OCI-LY3 (cell line): ENCODE measurements at regions not wholly inside any gene's neighbourhood (a gene's known extent, or its start where the extent isn't known, plus 50 kb on each side); places are given as distances from the start of the nearest gene placed in this dataset.
A peak's percentile ranks its signal among the peaks of the same experiment; 100 is the strongest.

Source experiments
- H2AFZ ChIP-seq: fragments of 200-600, 300-600 bp; shearing (Covaris generic); 2 replicates; pipeline ENCODE4 v1.6.0; 2014; ENCODE audit warnings: antibody characterized with exemption, low read depth, low read length
- H3K27ac ChIP-seq: fragments of 200-600, 300-600 bp; sonication (generic); 2 replicates; pipeline ENCODE4 v1.5.1; 2014; ENCODE audit warnings: mild to moderate bottlenecking, low read length, moderate library complexity, mixed read lengths
- H3K27me3 ChIP-seq: fragments of 200-600, 300-600 bp; sonication (generic); 2 replicates; pipeline ENCODE4 v1.6.1; 2014; ENCODE audit warnings: low read depth, low read length, mixed read lengths
- H3K36me3 ChIP-seq: fragments of 200-600, 300-600 bp; sonication (generic); replicated peaks from 2 replicates; pipeline ENCODE3; 2014; ENCODE audit warnings: low read depth, low read length, mixed read lengths
- H3K4me1 ChIP-seq: fragments of 300-600, 200-600 bp; sonication (generic); 2 replicates; pipeline ENCODE4 v1.6.1; 2014; ENCODE audit warnings: low read length, mixed read lengths
- H3K4me2 ChIP-seq: fragments of 200-600, 300-600 bp; sonication (generic); 2 replicates; pipeline ENCODE4 v1.6.1; 2014; ENCODE audit warnings: low read length, mixed read lengths
- H3K4me3 ChIP-seq: fragments of 300-600, 200-600 bp; sonication (generic); 2 replicates; pipeline ENCODE4 v1.5.1; 2014; ENCODE audit warnings: antibody characterized with exemption, mild to moderate bottlenecking, low read length, moderate library complexity
- H3K79me2 ChIP-seq: fragments of 300-600, 200-600 bp; shearing (Covaris generic); 2 replicates; pipeline ENCODE4 v1.6.1; 2014; ENCODE audit warnings: mild to moderate bottlenecking, low read length, mixed read lengths
- H3K9ac ChIP-seq: fragments of 300-600, 200-600 bp; shearing (Covaris generic); 2 replicates; pipeline ENCODE4 v1.6.0; 2014; ENCODE audit warnings: mild to moderate bottlenecking, low read length, moderate library complexity
- H3K9me3 ChIP-seq: fragments of 200-600, 300-600 bp; shearing (Covaris generic); 2 replicates; pipeline ENCODE4 v1.6.1; 2014; ENCODE audit warnings: low read length, mixed read lengths; ENCODE audit not compliant: insufficient read depth
- H4K20me1 ChIP-seq: fragments of 200-600, 300-600 bp; sonication (generic); 2 replicates; pipeline ENCODE4 v1.6.1; 2016; ENCODE audit warnings: low read length, mixed read lengths; ENCODE audit not compliant: insufficient read depth
- CTCF ChIP-seq: fragments of 200-600, 300-600 bp; sonication (generic); IDR thresholded peaks from 2 replicates; pipeline ENCODE4 v1.5.1; 2014; ENCODE audit warnings: antibody characterized with exemption, low read length, low read depth
- EZH2phosphoT487 ChIP-seq: fragments of 200-600 bp; shearing (Covaris generic); IDR thresholded peaks from 2 replicates; pipeline ENCODE4 v1.6.1; 2018; ENCODE audit warnings: antibody characterized with exemption, mixed run types, low read depth

- H3K9me3 ChIP-seq: no peaks in the 10 kb centered on the region
- no peaks in the 10 kb centered on the region for H3K36me3 ChIP-seq
- H3K4me2 ChIP-seq: peak overlapping the region; percentile 74
- no peaks in the 10 kb centered on the region for H4K20me1 ChIP-seq
- H3K79me2 ChIP-seq: no peaks in the 10 kb centered on the region
- TF ChIP-seq CTCF (peak; percentile 87), EZH2phosphoT487 (no peak)
- H3K27ac ChIP-seq: peak overlapping the region; percentile 49
- H3K4me3 ChIP-seq: peak overlapping the region; percentile 75
- peak overlapping the region; percentile 79 for H2AFZ ChIP-seq
- no peaks in the 10 kb centered on the region for H3K27me3 ChIP-seq
- H3K4me1 ChIP-seq: peaks cover 5% of the 10 kb centered on the region; the same call in 1 of the 2 replicates
- H3K9ac ChIP-seq: peak overlapping the region; percentile 46; the same call in 1 of the 2 replicates
Observed at GRCh38 chr14:46490238-46490685, 161.3 kb downstream of the RPL10L start.

GRCh38 chr14:46488374-46488773 lies 163.2 kb downstream of the RPL10L start:
- H3K27ac ChIP-seq: no peak overlapping the region
- H3K4me1 ChIP-seq: peaks cover 10% of the 10 kb centered on the region; the same call in 1 of the 2 replicates
- no peak overlapping the region for H3K4me2 ChIP-seq
- H3K9me3 ChIP-seq: no peaks in the 10 kb centered on the region
- H3K27me3 ChIP-seq: no peaks in the 10 kb centered on the region
- H3K79me2 ChIP-seq: no peaks in the 10 kb centered on the region
- H3K36me3 ChIP-seq: no peaks in the 10 kb centered on the region
- no peak overlapping the region for H3K4me3 ChIP-seq
- no peaks in the 10 kb centered on the region for H4K20me1 ChIP-seq
- H3K9ac ChIP-seq: no peak overlapping the region
- TF ChIP-seq CTCF (no peak), EZH2phosphoT487 (no peak)
- no peak overlapping the region for H2AFZ ChIP-seq

DNA sequence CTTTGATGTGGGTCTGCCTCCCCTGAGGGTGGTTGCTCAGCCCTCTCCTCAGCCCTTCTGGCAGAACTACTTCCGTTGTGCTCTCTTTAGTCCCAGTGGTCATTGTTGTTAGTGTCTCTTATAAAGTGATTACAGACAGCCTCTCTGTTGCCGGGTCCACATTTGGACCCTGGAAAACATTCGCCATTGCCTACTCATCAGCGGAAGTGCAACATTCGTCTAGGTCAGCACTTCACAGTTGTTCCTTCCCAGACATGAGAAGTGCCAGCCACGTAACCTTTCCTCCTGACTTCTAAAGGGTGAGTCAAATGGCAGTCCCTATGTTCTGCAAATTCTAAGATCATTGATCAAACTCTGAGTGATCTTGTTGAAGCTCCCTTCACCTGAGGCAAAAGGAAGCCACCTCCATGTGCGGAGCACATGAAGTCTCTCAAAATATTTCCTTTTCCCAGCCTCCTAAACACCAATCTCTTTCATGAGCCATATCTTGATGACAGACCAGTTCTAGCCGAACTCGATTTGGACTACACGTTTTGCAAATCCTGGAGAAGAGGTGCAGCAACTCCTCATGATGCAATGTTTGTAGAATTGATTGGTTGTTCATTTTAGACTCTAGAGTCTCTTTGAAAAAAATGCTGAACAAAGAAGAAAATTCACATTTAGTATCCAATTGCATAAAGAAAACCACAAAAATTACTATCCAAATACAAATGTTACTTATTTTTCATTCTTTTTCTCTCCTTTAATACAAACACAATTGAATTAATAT lies 163.8 kb downstream of the RPL10L start:
- Histone ChIP-seq H4K20me1 (no peaks in the 10 kb centered on the region), H3K79me2 (no peaks in the 10 kb centered on the region), H3K4me2 (no peak overlapping the region), H3K4me3 (no peak overlapping the region), H2AFZ (no peak overlapping the region), H3K27ac (no peak overlapping the region), H3K9me3 (no peaks in the 10 kb centered on the region), H3K4me1 (peaks cover 10% of the 10 kb centered on the region; the same call in 1 of the 2 replicates), H3K27me3 (no peaks in the 10 kb centered on the region), H3K9ac (no peak overlapping the region), H3K36me3 (no peaks in the 10 kb centered on the region)
- no peak for TF ChIP-seq EZH2phosphoT487
- TF ChIP-seq CTCF: no peak

- TF ChIP-seq EZH2phosphoT487 (no peak), CTCF (no peak)
- Histone ChIP-seq H3K4me2 (no peak overlapping the region), H3K4me1 (peaks cover 4% of the 10 kb centered on the region; the same call in 1 of the 2 replicates), H3K9me3 (no peaks in the 10 kb centered on the region), H4K20me1 (no peaks in the 10 kb centered on the region), H3K27me3 (no peaks in the 10 kb centered on the region), H2AFZ (no peak overlapping the region), H3K36me3 (no peaks in the 10 kb centered on the region), H3K79me2 (no peaks in the 10 kb centered on the region), H3K27ac (no peak overlapping the region), H3K4me3 (no peak overlapping the region), H3K9ac (no peak overlapping the region)
Observed at GRCh38 chr14:46482200-46482599, 169.4 kb downstream of the RPL10L start.
